ENCODE measurements at regions not wholly inside any gene's neighbourhood (a gene's known extent, or its start where the extent isn't known, plus 50 kb on each side); places are given as distances from the start of the nearest gene placed in this dataset.

DNA sequence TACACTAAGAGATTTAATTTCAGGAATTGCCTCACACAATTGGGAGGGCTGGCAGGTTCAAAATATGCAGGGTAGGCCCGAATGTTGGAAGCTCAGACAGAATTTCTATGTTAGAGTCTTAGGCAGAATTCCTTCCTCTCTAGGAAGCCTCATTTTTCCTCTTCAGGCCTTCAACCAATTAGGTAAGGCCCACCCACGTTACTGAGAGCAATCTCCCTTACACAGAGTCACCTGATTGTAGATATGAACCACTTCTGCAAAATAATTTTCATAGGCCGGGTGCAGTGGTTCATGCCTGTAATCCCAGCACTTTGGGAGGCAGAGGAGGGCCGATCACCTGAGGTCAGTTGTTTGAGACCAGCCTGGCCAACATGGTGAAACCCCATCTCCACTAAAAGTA, 50.2 kb upstream of the HIVEP1 start:
- no peaks in the 10 kb centered on the region for H3K4me1 ChIP-seq (ENCODE audit: control insufficient read depth, insufficient read depth, low read length)
- no peaks in the 10 kb centered on the region for H3K36me3 ChIP-seq (ENCODE audit: control insufficient read depth in 2 of 2, insufficient read depth in 1 of 2, low read length in 2 of 2)
- no peak overlapping the region for H3K4me3 ChIP-seq (ENCODE audit: low read depth, low read length)
- no peak overlapping the region for H3K27ac ChIP-seq (ENCODE audit: extremely low read depth, low read depth, low read length)
- H3K9me3 ChIP-seq (ENCODE audit: control insufficient read depth, insufficient read depth, low read depth, low read length) = no peaks in the 10 kb centered on the region
- ChIA-PET CTCF (interaction anchor here (1.3 kb wide), 1 partner anchor 14 kb away, joined by 3 read pairs; no protein-coding TSS in a partner anchor), POLR2A (no interaction called here)
- TF ChIP-seq ZNF10 (tag by site-specific recombination; IDR thresholded peaks at IDR 0.05) = peak; percentile 92
- TF ChIP-seq PRDM1 (tag by site-specific recombination; IDR thresholded peaks at IDR 0.05) = no peak
- TF ChIP-seq ZNF433 (tag by site-specific recombination; IDR thresholded peaks at IDR 0.05; ENCODE audit: low read depth) = no peak

DNA sequence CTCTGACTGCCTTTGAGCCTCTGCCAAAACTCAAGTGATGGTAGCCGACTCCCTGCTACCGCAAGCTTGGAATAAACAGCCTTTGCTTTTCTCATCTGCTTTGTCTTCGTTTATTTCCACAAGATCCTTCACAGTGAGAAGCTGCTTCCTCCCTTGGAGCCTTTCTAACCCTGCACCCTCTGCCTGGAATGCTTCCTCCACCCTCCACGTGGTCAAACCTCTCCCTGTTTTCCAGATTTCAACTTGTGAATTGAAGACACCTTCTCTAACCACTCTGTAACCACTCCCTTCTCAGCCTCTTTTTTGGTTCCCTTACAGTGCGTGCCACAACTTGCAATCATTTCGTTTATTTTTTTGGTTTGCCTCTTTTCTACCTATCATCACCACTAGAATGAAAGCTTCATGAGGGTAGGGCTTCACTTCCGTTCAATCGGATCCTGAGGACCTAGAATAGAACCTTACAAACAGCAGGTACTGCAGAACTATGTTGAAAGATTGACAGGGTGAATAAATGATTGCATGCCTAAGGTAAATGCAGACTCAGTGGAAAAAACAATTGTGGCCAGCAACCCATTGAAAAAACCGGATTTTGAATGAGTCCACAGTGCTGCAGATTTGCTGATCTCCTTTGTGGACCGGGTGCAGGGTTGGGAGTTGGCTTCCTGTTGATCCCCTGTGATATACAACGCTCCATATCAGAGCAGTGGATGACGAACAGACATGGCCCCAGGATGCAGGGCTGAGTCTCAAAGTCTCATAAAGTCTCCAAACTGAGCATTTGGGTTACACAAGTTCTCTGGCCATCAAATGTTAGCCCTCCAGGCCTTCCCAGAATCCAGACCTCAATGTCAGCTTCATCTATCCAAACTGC, 51.0 kb upstream of the HIVEP1 start:
- CTCF ChIA-PET = interaction anchor here (0.7 to 1.3 kb wide), 4 partner anchors 14 to 326 kb away, joined by 3 to 5 read pairs (median 4); no protein-coding TSS in a partner anchor
- Histone ChIP-seq H3K36me3 (ENCODE audit: control insufficient read depth in 2 of 2, insufficient read depth in 1 of 2, low read length in 2 of 2) (no peaks in the 10 kb centered on the region), H3K9me3 (ENCODE audit: control insufficient read depth, insufficient read depth, low read depth, low read length) (no peaks in the 10 kb centered on the region), H3K4me3 (ENCODE audit: low read depth, low read length) (no peak overlapping the region), H3K27ac (ENCODE audit: extremely low read depth, low read depth, low read length) (no peak overlapping the region), H3K4me1 (ENCODE audit: control insufficient read depth, insufficient read depth, low read length) (no peaks in the 10 kb centered on the region)
- no peak for TF ChIP-seq ZNF248 (tag by site-specific recombination; IDR thresholded peaks at IDR 0.05)
- TF ChIP-seq ZNF654 (tag by site-specific recombination; IDR thresholded peaks at IDR 0.05; ENCODE audit: low read depth) = no peak
- no peak for TF ChIP-seq ZNF658 (tag by site-specific recombination; IDR thresholded peaks at IDR 0.05)
- TF ChIP-seq KLF1 (tag by site-specific recombination; IDR thresholded peaks at IDR 0.05) = 0 out of 2 replicates have a peak, but pooled peaks have one; percentile 10
- TF ChIP-seq ZBTB20 (tag by site-specific recombination; IDR thresholded peaks at IDR 0.05) = no peak
- POLR2A ChIA-PET = no interaction called here

DNA sequence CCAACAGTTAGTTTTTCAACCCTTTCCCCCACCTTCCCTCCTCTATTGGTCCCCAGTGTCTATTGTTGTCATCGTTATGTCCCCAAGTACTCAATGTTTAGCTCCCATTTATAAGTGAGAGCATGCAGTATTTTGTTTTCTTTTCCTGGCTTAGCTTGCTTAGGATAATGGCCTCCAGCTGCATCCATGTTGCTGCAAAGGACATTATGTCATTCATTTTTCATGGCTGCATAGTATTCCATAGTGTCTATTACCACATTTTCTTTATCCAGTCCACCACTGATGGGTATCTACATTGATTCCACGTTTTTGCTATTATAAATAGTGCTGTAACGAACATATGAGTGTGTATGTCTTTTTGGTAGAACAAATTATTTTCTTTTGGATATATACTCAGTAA, 55.3 kb upstream of the HIVEP1 start:
- ChIA-PET POLR2A (no interaction called here), CTCF (interaction anchor here (0.7 kb wide), 2 partner anchors 9 to 16 kb away, joined by 3 to 4 read pairs; no protein-coding TSS in a partner anchor)
- H3K4me3 ChIP-seq (ENCODE audit: low read depth, low read length) = no peak overlapping the region
- no peaks in the 10 kb centered on the region for H3K36me3 ChIP-seq (ENCODE audit: control insufficient read depth in 2 of 2, insufficient read depth in 1 of 2, low read length in 2 of 2)
- peaks cover 3% of the 10 kb centered on the region; the same call in 1 of the 2 replicates for H3K4me1 ChIP-seq (ENCODE audit: control insufficient read depth, insufficient read depth, low read length)
- H3K9me3 ChIP-seq (ENCODE audit: control insufficient read depth, insufficient read depth, low read depth, low read length) = no peaks in the 10 kb centered on the region
- H3K27ac ChIP-seq (ENCODE audit: extremely low read depth, low read depth, low read length) = no peak overlapping the region
- TF ChIP-seq ZNF473 (tag by site-specific recombination; IDR thresholded peaks at IDR 0.05) (no peak), ZNF157 (tag by site-specific recombination; IDR thresholded peaks at IDR 0.05) (no peak), ZNF146 (tag by site-specific recombination; IDR thresholded peaks at IDR 0.05) (peak; percentile 99), ZNF239 (tag by site-specific recombination; IDR thresholded peaks at IDR 0.05) (no peak), ZNF223 (tag by site-specific recombination; IDR thresholded peaks at IDR 0.05) (no peak), ZNF544 (tag by site-specific recombination; IDR thresholded peaks at IDR 0.05) (no peak), INSM2 (tag by site-specific recombination; IDR thresholded peaks at IDR 0.05) (no peak), ZNF791 (tag by site-specific recombination; IDR thresholded peaks at IDR 0.05) (no peak), SETDB1 (IDR thresholded peaks at IDR 0.05; ENCODE audit: insufficient read length, low read length) (no peak)
- TF ChIP-seq, protein P1, sequence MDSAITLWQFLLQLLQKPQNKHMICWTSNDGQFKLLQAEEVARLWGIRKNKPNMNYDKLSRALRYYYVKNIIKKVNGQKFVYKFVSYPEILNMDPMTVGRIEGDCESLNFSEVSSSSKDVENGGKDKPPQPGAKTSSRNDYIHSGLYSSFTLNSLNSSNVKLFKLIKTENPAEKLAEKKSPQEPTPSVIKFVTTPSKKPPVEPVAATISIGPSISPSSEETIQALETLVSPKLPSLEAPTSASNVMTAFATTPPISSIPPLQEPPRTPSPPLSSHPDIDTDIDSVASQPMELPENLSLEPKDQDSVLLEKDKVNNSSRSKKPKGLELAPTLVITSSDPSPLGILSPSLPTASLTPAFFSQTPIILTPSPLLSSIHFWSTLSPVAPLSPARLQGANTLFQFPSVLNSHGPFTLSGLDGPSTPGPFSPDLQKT (IDR thresholded peaks at IDR 0.05; ENCODE audit: borderline replicate concordance, low read depth, low read length) = no peak
- TF ChIP-seq, protein P2, sequence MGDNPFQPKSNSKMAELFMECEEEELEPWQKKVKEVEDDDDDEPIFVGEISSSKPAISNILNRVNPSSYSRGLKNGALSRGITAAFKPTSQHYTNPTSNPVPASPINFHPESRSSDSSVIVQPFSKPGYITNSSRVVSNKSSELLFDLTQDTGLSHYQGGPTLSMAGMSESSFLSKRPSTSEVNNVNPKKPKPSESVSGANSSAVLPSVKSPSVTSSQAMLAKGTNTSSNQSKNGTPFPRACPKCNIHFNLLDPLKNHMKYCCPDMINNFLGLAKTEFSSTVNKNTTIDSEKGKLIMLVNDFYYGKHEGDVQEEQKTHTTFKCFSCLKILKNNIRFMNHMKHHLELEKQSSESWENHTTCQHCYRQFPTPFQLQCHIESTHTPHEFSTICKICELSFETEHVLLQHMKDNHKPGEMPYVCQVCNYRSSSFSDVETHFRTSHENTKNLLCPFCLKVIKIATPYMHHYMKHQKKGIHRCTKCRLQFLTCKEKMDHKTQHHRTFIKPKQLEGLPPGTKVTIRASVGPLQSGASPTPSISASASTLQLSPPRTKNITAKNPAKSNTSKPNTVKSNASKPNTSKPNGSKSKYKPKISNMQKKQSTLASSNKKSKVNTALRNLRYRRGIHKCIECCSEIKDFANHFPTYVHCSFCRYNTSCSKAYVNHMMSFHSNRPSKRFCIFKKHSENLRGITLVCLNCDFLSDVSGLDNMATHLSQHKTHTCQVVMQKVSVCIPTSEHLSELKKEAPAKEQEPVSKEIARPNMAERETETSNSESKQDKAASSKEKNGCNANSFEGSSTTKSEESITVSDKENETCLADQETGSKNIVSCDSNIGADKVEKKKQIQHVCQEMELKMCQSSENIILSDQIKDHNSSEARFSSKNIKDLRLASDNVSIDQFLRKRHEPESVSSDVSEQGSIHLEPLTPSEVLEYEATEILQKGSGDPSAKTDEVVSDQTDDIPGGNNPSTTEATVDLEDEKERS (tag by site-specific recombination; IDR thresholded peaks at IDR 0.05) = peak; percentile 98
- TF ChIP-seq, protein P3, sequence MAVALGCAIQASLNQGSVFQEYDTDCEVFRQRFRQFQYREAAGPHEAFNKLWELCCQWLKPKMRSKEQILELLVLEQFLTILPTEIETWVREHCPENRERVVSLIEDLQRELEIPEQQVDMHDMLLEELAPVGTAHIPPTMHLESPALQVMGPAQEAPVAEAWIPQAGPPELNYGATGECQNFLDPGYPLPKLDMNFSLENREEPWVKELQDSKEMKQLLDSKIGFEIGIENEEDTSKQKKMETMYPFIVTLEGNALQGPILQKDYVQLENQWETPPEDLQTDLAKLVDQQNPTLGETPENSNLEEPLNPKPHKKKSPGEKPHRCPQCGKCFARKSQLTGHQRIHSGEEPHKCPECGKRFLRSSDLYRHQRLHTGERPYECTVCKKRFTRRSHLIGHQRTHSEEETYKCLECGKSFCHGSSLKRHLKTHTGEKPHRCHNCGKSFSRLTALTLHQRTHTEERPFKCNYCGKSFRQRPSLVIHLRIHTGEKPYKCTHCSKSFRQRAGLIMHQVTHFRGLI (tag by site-specific recombination; IDR thresholded peaks at IDR 0.05) = no peak
- TF ChIP-seq, protein P4, sequence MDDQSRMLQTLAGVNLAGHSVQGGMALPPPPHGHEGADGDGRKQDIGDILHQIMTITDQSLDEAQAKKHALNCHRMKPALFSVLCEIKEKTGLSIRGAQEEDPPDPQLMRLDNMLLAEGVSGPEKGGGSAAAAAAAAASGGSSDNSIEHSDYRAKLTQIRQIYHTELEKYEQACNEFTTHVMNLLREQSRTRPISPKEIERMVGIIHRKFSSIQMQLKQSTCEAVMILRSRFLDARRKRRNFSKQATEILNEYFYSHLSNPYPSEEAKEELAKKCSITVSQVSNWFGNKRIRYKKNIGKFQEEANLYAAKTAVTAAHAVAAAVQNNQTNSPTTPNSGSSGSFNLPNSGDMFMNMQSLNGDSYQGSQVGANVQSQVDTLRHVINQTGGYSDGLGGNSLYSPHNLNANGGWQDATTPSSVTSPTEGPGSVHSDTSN (CRISPR knock-in tag; IDR thresholded peaks at IDR 0.05) = no peak
